ENCODE measurements at regions not wholly inside any gene's neighbourhood (a gene's known extent, or its start where the extent isn't known, plus 50 kb on each side); places are given as distances from the start of the nearest gene placed in this dataset.

DNA sequence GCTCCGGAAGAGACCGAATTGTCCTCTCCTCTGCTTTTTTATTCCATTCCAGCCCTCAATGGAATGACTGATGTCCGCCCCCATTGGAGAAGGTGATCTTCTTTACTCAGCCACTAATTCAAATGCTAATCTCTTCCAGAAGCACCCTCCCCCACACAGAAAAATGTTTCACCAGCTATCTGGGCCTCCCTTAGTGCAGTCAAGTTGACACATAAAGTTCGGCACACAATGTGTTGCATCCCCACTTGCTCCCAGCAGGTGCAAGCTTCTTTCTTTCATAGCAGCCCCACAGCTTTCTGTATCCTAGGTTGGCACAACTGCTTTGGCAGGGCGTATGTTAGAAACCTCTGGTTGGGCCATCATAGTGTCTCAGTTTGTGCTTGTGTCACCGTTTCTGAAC, 73.3 kb upstream of the TLR3 start:
- TF ChIP-seq, protein P1, sequence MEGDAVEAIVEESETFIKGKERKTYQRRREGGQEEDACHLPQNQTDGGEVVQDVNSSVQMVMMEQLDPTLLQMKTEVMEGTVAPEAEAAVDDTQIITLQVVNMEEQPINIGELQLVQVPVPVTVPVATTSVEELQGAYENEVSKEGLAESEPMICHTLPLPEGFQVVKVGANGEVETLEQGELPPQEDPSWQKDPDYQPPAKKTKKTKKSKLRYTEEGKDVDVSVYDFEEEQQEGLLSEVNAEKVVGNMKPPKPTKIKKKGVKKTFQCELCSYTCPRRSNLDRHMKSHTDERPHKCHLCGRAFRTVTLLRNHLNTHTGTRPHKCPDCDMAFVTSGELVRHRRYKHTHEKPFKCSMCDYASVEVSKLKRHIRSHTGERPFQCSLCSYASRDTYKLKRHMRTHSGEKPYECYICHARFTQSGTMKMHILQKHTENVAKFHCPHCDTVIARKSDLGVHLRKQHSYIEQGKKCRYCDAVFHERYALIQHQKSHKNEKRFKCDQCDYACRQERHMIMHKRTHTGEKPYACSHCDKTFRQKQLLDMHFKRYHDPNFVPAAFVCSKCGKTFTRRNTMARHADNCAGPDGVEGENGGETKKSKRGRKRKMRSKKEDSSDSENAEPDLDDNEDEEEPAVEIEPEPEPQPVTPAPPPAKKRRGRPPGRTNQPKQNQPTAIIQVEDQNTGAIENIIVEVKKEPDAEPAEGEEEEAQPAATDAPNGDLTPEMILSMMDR (conservative IDR thresholded peaks at IDR 0.05), result no peak
- H3K27ac ChIP-seq, result no peak overlapping the region

DNA sequence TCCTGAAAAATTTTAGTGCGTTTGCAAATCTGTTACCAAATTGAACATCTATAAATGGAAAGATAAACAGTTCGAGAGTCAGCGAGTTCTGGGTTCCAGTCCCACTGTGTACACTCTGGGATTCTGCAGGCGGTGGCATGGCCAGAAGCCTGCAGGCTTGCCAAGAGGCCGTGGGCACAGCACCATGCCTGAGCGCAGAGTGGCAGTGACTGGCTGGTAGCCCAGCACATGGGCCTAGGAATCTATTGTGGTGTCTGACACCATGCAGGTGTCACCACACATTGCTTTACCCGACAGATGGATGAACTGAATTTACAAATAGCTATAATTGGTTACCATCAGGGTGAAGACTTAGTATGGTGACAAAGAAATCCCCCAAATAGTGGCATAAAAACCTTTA, 71.7 kb upstream of the TLR3 start:
- H3K27ac ChIP-seq, result no peak overlapping the region
- TF ChIP-seq, protein P1 (conservative IDR thresholded peaks at IDR 0.05), result no peak

DNA sequence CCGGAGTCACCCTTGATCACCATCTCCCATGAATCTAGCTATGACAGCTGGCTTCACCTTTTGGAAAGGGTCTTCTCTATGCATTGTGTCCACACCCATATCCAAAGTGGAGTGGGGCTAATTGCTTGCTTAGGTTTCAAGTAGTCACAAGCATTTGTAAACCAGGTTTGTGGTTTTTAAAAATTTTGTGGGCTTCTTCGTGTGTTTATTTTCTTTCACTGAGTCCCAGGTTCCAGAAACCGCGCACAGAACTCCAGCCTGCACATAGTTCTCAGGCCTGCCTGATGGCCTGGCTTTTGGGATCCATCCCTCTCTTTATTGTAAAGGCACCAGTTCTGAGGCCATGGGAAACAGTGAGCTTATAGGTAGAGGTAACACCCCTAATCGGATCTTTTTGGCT, 70.2 kb upstream of the TLR3 start:
- TF ChIP-seq, protein P1 (conservative IDR thresholded peaks at IDR 0.05), result no peak
- H3K27ac ChIP-seq, result peak overlapping the region; percentile 78

DNA sequence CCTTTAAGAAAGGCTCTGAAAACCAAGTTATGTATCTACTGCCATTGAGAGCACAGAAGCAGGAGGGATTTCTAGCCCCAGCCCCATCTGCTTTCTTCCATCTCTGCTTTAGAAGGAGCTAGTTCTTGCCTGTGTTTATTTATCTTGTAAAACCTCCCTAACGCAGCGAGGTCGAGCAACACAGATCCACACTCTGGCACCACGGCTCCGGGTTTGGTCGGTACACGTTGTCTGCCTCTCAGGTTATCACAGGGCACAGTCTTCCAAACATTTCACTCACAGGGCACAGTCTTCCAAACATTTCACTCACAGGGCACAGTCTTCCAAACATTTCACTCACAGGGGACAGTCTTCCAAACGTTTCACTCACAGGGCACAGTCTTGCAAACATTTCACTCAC, 69.7 kb upstream of the TLR3 start:
- TF ChIP-seq, protein P1 (conservative IDR thresholded peaks at IDR 0.05), result no peak
- peak overlapping the region; percentile 78 for H3K27ac ChIP-seq

DNA sequence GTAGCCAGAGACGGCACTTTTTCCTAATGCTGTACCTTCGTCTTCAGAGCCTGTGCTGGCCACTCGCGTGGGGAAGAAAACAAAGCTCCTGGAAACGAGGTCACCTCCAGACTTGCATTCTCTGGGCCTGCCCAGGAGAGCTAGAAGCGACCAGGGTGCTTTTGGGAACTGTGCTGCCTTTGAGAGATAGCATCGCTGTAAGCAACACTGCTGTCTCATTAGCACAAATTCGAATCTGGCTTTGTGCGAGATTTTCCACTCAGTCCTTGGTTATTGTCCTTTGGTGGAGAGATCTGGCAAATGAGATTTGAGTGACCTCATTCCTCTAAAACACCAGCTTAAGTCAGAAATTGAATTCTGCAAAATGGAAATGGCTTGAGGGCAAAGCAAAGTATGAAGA, 66.1 kb upstream of the TLR3 start:
- TF ChIP-seq, protein P1 (conservative IDR thresholded peaks at IDR 0.05), result no peak

DNA sequence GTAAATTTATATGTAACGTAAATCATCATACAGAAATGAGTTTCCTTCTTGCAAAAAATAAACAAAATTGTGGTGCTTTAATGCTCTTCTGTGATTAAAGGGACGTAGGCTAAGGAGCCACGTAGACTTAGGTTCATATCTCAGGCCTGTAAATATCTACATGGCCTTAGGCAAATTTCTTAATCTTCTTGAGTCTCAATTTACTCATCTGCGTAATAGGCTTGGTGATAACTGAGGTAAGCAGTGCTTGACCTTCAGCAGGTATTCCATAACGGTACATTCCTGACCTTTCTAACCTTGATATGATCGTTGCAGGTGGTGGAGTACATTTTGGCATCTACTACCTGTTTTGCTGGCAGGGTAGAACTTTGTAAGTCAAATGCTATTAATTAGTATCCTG, 65.2 kb upstream of the TLR3 start:
- H3K27ac ChIP-seq, result no peak overlapping the region
- TF ChIP-seq, protein P1 (conservative IDR thresholded peaks at IDR 0.05), result no peak

More for the DNA sequence above, 66.1 kb upstream of the TLR3 start:
- H3K27ac ChIP-seq, result no peak overlapping the region

DNA sequence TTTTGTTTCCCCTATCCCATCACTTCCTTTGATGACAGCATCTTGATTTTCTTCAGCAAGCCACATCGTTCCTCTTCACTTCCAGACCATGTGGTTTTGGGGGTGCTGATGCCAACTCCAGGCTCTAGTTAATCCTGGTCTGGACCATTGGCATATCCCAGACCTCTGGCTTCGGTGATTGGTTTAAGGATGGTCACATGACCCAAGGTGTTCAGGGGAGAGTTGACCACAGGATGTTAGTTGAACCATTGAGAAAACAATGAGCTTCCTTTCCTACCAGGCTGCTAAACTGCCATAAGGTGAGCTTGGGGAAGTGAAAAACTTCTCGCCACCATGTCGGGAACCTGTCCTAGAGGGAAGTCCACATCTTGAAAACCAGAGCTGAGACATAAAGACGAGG, 60.9 kb upstream of the TLR3 start:
- TF ChIP-seq, protein P1 (conservative IDR thresholded peaks at IDR 0.05), result no peak
- no peak overlapping the region for H3K27ac ChIP-seq

DNA sequence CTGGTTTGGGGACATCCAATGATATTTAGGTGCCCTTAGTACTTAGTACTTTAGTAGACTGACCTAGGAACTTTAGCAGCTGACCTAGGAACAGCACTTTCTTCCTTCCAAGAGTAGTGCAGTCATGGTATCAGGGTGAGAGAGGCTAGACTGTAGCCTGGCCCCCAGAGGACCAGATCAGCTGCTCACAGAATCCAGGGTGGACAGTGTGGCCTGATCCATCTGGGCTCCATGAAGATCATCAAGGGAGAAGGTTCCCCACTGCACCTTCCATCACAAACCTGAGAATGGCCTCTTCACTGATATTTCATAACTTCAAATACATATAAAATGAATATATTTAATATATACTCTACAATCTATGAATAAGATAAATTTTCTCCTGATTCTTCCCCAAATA, 59.0 kb upstream of the TLR3 start:
- TF ChIP-seq, protein P1 (conservative IDR thresholded peaks at IDR 0.05), result no peak

More for the DNA sequence above, 59.0 kb upstream of the TLR3 start:
- H3K27ac ChIP-seq, result no peak overlapping the region
